ENCODE measurements at regions not wholly inside any gene's neighbourhood (a gene's known extent, or its start where the extent isn't known, plus 50 kb on each side); places are given as distances from the start of the nearest gene placed in this dataset.
"Not testable (repeated sequence)": the region's sequence is repeated elsewhere in the genome, so short reads cannot be mapped to it uniquely, and the experiment has no call there.

GRCh38 chr3:165938986-165939540 is 101.8 kb upstream of the BCHE start:
- Histone ChIP-seq H3K27me3 (ENCODE audit: control insufficient read depth, extremely low read depth, insufficient read depth, low read length) (no peaks in the 10 kb centered on the region), H3K4me2 (ENCODE audit: control insufficient read depth, extremely low read depth, insufficient read depth, low read depth, low read length) (no peak overlapping the region), H3K79me2 (ENCODE audit: control insufficient read depth, insufficient read depth, low read length) (no peaks in the 10 kb centered on the region), H2AFZ (ENCODE audit: control insufficient read depth, low read length) (no peak overlapping the region), H3K36me3 (ENCODE audit: control insufficient read depth in 2 of 2, extremely low read depth in 1 of 2, insufficient read depth in 2 of 2, low read length in 2 of 2) (no peaks in the 10 kb centered on the region), H3K9me3 (ENCODE audit: control insufficient read depth, low read depth, low read length) (no peaks in the 10 kb centered on the region), H3K4me3 (ENCODE audit: control insufficient read depth in 2 of 3, extremely low read depth in 1 of 3, insufficient read depth in 2 of 3, low read depth in 1 of 3, low read length in 3 of 3) (no peak overlapping the region), H3K27ac (ENCODE audit: control insufficient read depth, insufficient read depth, low read length) (no peak overlapping the region), H4K20me1 (ENCODE audit: control insufficient read depth, extremely low read depth, insufficient read depth, low read length) (no peaks in the 10 kb centered on the region), H3K4me1 (ENCODE audit: control insufficient read depth, extremely low read depth, insufficient read depth, low read length) (no peaks in the 10 kb centered on the region), H3K9ac (ENCODE audit: control insufficient read depth, extremely low read depth, insufficient read depth, low read length) (no peak overlapping the region), H3K9me1 (ENCODE audit: control insufficient read depth, extremely low read depth, insufficient read depth, low read length) (no peaks in the 10 kb centered on the region)
- DNase-seq (ENCODE audit: low read depth, low spot score): no peak
- TF ChIP-seq CTCF (optimal IDR thresholded peaks at IDR 0.05 in 1 of 3, IDR thresholded peaks at IDR 0.05 in 1 of 3, conservative IDR thresholded peaks at IDR 0.05 in 1 of 3; ENCODE audit: extremely low read depth in 1 of 3, insufficient read depth in 2 of 3, low read length in 3 of 3) (no peak), EZH2 (IDR thresholded peaks at IDR 0.05; ENCODE audit: low read length) (no peak)
- dilution Hi-C loops (cut with MboI; ENCODE audit: extremely low pct_ligation_motif_present, low sequenced_read_pairs): no loop called here
- FAIRE-seq: no peak

- H3K4me3 ChIP-seq (ENCODE audit: control insufficient read depth in 2 of 3, extremely low read depth in 1 of 3, insufficient read depth in 2 of 3, low read depth in 1 of 3, low read length in 3 of 3); DNase-seq (ENCODE audit: low read depth, low spot score); H4K20me1 ChIP-seq (ENCODE audit: control insufficient read depth, extremely low read depth, insufficient read depth, low read length); H3K9ac ChIP-seq (ENCODE audit: control insufficient read depth, extremely low read depth, insufficient read depth, low read length); H3K27me3 ChIP-seq (ENCODE audit: control insufficient read depth, extremely low read depth, insufficient read depth, low read length); H3K9me1 ChIP-seq (ENCODE audit: control insufficient read depth, extremely low read depth, insufficient read depth, low read length); H3K79me2 ChIP-seq (ENCODE audit: control insufficient read depth, insufficient read depth, low read length); dilution Hi-C loops (cut with MboI; ENCODE audit: extremely low pct_ligation_motif_present, low sequenced_read_pairs); H2AFZ ChIP-seq (ENCODE audit: control insufficient read depth, low read length); H3K9me3 ChIP-seq (ENCODE audit: control insufficient read depth, low read depth, low read length); H3K4me2 ChIP-seq (ENCODE audit: control insufficient read depth, extremely low read depth, insufficient read depth, low read depth, low read length); H3K36me3 ChIP-seq (ENCODE audit: control insufficient read depth in 2 of 2, extremely low read depth in 1 of 2, insufficient read depth in 2 of 2, low read length in 2 of 2); FAIRE-seq; H3K4me1 ChIP-seq (ENCODE audit: control insufficient read depth, extremely low read depth, insufficient read depth, low read length); H3K27ac ChIP-seq (ENCODE audit: control insufficient read depth, insufficient read depth, low read length): not testable (repeated sequence)
Measured at GRCh38 chr3:165936081-165936480, 98.9 kb upstream of the BCHE start.

GRCh38 chr3:165924301-165924791 is 87.1 kb upstream of the BCHE start:
- H3K79me2 ChIP-seq (ENCODE audit: control insufficient read depth, insufficient read depth, low read length); H3K4me2 ChIP-seq (ENCODE audit: control insufficient read depth, extremely low read depth, insufficient read depth, low read depth, low read length); H3K4me1 ChIP-seq (ENCODE audit: control insufficient read depth, extremely low read depth, insufficient read depth, low read length); H3K9me1 ChIP-seq (ENCODE audit: control insufficient read depth, extremely low read depth, insufficient read depth, low read length); H2AFZ ChIP-seq (ENCODE audit: control insufficient read depth, low read length); H3K9ac ChIP-seq (ENCODE audit: control insufficient read depth, extremely low read depth, insufficient read depth, low read length); H3K27ac ChIP-seq (ENCODE audit: control insufficient read depth, insufficient read depth, low read length); H3K36me3 ChIP-seq (ENCODE audit: control insufficient read depth in 2 of 2, extremely low read depth in 1 of 2, insufficient read depth in 2 of 2, low read length in 2 of 2); DNase-seq (ENCODE audit: low read depth, low spot score); H3K4me3 ChIP-seq (ENCODE audit: control insufficient read depth in 2 of 3, extremely low read depth in 1 of 3, insufficient read depth in 2 of 3, low read depth in 1 of 3, low read length in 3 of 3); dilution Hi-C loops (cut with MboI; ENCODE audit: extremely low pct_ligation_motif_present, low sequenced_read_pairs); H3K27me3 ChIP-seq (ENCODE audit: control insufficient read depth, extremely low read depth, insufficient read depth, low read length); H3K9me3 ChIP-seq (ENCODE audit: control insufficient read depth, low read depth, low read length); FAIRE-seq; H4K20me1 ChIP-seq (ENCODE audit: control insufficient read depth, extremely low read depth, insufficient read depth, low read length): not testable (repeated sequence)

Data from keratinocyte (primary cell).